HL-60/S4 (cell line): ENCODE measurements at regions not wholly inside any gene's neighbourhood (a gene's known extent, or its start where the extent isn't known, plus 50 kb on each side); places are given as distances from the start of the nearest gene placed in this dataset.
"Not testable (repeated sequence)": the region's sequence is repeated elsewhere in the genome, so short reads cannot be mapped to it uniquely, and the experiment has no call there.

Experiments used
- in situ Hi-C: fragments of 300-500 bp; cut with MboI; formaldehyde crosslinking; loops from 2 replicates; pipeline ENCODE4 v1.14.3; 2022; ENCODE audit warnings: low sequenced_read_pairs

- in situ Hi-C loops, result loop anchor here (25.0 kb wide), 1 partner anchor 175 kb away; no protein-coding TSS in a partner anchor
Measured at GRCh38 chr2:121137571-121137970, 147.4 kb downstream of the TFCP2L1 start.

GRCh38 chr2:121140734-121141133, 144.3 kb downstream of the TFCP2L1 start:
- in situ Hi-C loops, result loop anchor here (25.0 kb wide), 1 partner anchor 172 kb away; no protein-coding TSS in a partner anchor

- in situ Hi-C loops, result loop anchor here (25.0 kb wide), 1 partner anchor 170 kb away; no protein-coding TSS in a partner anchor
Measured at GRCh38 chr2:121142452-121142851, 142.6 kb downstream of the TFCP2L1 start.

- in situ Hi-C loops, result loop anchor here (25.0 kb wide), 1 partner anchor 168 kb away; no protein-coding TSS in a partner anchor
Measured at GRCh38 chr2:121144111-121144510, 140.9 kb downstream of the TFCP2L1 start.

GRCh38 chr2:121146630-121147029, 138.4 kb downstream of the TFCP2L1 start:
- in situ Hi-C loops, result loop anchor here (25.0 kb wide), 1 partner anchor 166 kb away; no protein-coding TSS in a partner anchor

- in situ Hi-C loops, result loop anchor here (25.0 kb wide), 1 partner anchor 165 kb away; no protein-coding TSS in a partner anchor
Measured at GRCh38 chr2:121147766-121148165, 137.2 kb downstream of the TFCP2L1 start.

GRCh38 chr2:121148481-121148880, 136.5 kb downstream of the TFCP2L1 start:
- in situ Hi-C loops, result loop anchor here (25.0 kb wide), 1 partner anchor 164 kb away; no protein-coding TSS in a partner anchor

- in situ Hi-C loops, result loop anchor here (25.0 kb wide), 1 partner anchor 163 kb away; no protein-coding TSS in a partner anchor
Measured at GRCh38 chr2:121149384-121149783, 135.6 kb downstream of the TFCP2L1 start.

GRCh38 chr2:121150126-121150525, 134.9 kb downstream of the TFCP2L1 start:
- in situ Hi-C loops, result no loop called here

- in situ Hi-C loops, result no loop called here
Measured at GRCh38 chr2:121150713-121151112, 134.3 kb downstream of the TFCP2L1 start.

- in situ Hi-C loops, result no loop called here
Measured at GRCh38 chr2:121151311-121152109, 133.5 kb downstream of the TFCP2L1 start.

- in situ Hi-C loops, result no loop called here
Measured at GRCh38 chr2:121152861-121153260, 132.1 kb downstream of the TFCP2L1 start.

- in situ Hi-C loops, result no loop called here
Measured at GRCh38 chr2:121153516-121153915, 131.5 kb downstream of the TFCP2L1 start.

GRCh38 chr2:121155502-121156056, 129.4 kb downstream of the TFCP2L1 start:
- in situ Hi-C loops, result no loop called here

GRCh38 chr2:121157481-121157880, 127.5 kb downstream of the TFCP2L1 start:
- in situ Hi-C loops, result not testable (repeated sequence)

GRCh38 chr2:121159291-121160071, 125.5 kb downstream of the TFCP2L1 start:
- in situ Hi-C loops, result no loop called here

- in situ Hi-C loops, result no loop called here
Measured at GRCh38 chr2:121160366-121160765, 124.6 kb downstream of the TFCP2L1 start.

GRCh38 chr2:121161272-121161671, 123.7 kb downstream of the TFCP2L1 start:
- in situ Hi-C loops, result no loop called here

- in situ Hi-C loops, result no loop called here
Measured at GRCh38 chr2:121162893-121163292, 122.1 kb downstream of the TFCP2L1 start.

- in situ Hi-C loops, result no loop called here
Measured at GRCh38 chr2:121164042-121164441, 121.0 kb downstream of the TFCP2L1 start.

- in situ Hi-C loops, result no loop called here
Measured at GRCh38 chr2:121165038-121165542, 119.9 kb downstream of the TFCP2L1 start.
